ENCODE measurements at regions not wholly inside any gene's neighbourhood (a gene's known extent, or its start where the extent isn't known, plus 50 kb on each side); places are given as distances from the start of the nearest gene placed in this dataset.

DNA sequence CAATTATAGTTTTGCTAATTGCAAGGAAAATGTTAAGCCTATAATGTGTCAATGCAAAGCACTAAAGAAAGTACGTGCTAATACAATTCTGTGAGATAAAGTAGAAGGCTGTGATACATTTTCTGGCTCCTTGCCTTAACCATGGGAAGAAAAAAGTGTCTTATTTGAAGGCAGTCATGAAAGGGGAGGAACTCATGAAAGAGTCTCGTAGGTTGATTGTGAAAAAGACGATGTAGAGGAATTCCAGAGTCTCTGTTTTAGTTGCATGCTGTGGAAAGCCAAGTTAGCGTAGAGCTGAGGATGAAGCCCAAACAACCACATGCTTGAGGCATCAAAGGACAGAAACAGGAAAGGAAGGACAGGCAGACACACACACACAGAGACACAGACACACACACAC lies 214.1 kb downstream of the MEIS1 start:
- intact Hi-C loops (cut with micrococcal nuclease; ENCODE audit: unreplicated experiment) (no loop called here), in situ Hi-C loops (cut with MboI) (no loop called here)
- Histone ChIP-seq H3K9me3 (replicated peaks; ENCODE audit: control insufficient read depth, insufficient read depth, low read length) (no peaks in the 10 kb centered on the region), H3K27me3 (replicated peaks in 1 of 2; ENCODE audit: control insufficient read depth in 2 of 2, insufficient read depth in 2 of 2, low read length in 1 of 2) (no peaks in the 10 kb centered on the region), H3K36me3 (ENCODE audit: control insufficient read depth in 2 of 2, insufficient read depth in 2 of 2, low read length in 1 of 2) (no peaks in the 10 kb centered on the region), H3K79me2 (ENCODE audit: control insufficient read depth, insufficient read depth, low read length) (no peaks in the 10 kb centered on the region), H3K4me3 (no peak overlapping the region), H4K20me1 (ENCODE audit: control insufficient read depth, insufficient read depth) (no peaks in the 10 kb centered on the region), H3K9ac (ENCODE audit: control insufficient read depth, insufficient read depth, low read length) (no peak overlapping the region), H2AFZ (ENCODE audit: control insufficient read depth, low read depth, low read length) (no peak overlapping the region), H3K27ac (ENCODE audit: control insufficient read depth, insufficient read depth) (no peak overlapping the region), H3K4me2 (ENCODE audit: control insufficient read depth, insufficient read depth) (no peak overlapping the region), H3K4me1 (ENCODE audit: control insufficient read depth, insufficient read depth, low read length) (no peaks in the 10 kb centered on the region)
- ChIA-PET CTCF (no interaction called here), RAD21 (ENCODE audit: unreplicated experiment) (no interaction called here), SMC1A (ENCODE audit: uncharacterized antibody, unreplicated experiment) (no interaction called here), POLR2A (no interaction called here)
- 0% methylated on average over 4 of the region's 4 CpGs for WGBS (ENCODE audit: insufficient coverage, insufficient replicate concordance, low lambda C conversion rate, missing lambda C conversion rate)
- ATAC-seq = no peak
- no peak for DNase-seq (ENCODE audit: low read depth, low spot score)
- no TSS peak for BruUV-seq (replicated peaks)
- no peak for TF ChIP-seq FOXK2 (IDR thresholded peaks at IDR 0.05)
- no peak for TF ChIP-seq RELA (IDR thresholded peaks at IDR 0.05; ENCODE audit: borderline replicate concordance, partially characterized antibody)
- no peak for TF ChIP-seq NFXL1 (IDR thresholded peaks at IDR 0.05; ENCODE audit: borderline replicate concordance)
- no peak for TF ChIP-seq NBN (IDR thresholded peaks at IDR 0.05)
- TF ChIP-seq, protein P1, sequence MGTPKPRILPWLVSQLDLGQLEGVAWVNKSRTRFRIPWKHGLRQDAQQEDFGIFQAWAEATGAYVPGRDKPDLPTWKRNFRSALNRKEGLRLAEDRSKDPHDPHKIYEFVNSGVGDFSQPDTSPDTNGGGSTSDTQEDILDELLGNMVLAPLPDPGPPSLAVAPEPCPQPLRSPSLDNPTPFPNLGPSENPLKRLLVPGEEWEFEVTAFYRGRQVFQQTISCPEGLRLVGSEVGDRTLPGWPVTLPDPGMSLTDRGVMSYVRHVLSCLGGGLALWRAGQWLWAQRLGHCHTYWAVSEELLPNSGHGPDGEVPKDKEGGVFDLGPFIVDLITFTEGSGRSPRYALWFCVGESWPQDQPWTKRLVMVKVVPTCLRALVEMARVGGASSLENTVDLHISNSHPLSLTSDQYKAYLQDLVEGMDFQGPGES (IDR thresholded peaks at IDR 0.05) = no peak
- FAIRE-seq = no peak

GRCh38 chr2:66651295-66651694 lies 216.4 kb downstream of the MEIS1 start:
- no peak for FAIRE-seq

More at GRCh38 chr2:66651295-66651694, 216.4 kb downstream of the MEIS1 start:
- ATAC-seq = no peak
- Histone ChIP-seq H3K4me3 (no peak overlapping the region), H3K4me2 (ENCODE audit: control insufficient read depth, insufficient read depth) (no peak overlapping the region), H3K4me1 (ENCODE audit: control insufficient read depth, insufficient read depth, low read length) (no peaks in the 10 kb centered on the region), H3K27me3 (replicated peaks in 1 of 2; ENCODE audit: control insufficient read depth in 2 of 2, insufficient read depth in 2 of 2, low read length in 1 of 2) (no peaks in the 10 kb centered on the region), H4K20me1 (ENCODE audit: control insufficient read depth, insufficient read depth) (no peaks in the 10 kb centered on the region), H3K79me2 (ENCODE audit: control insufficient read depth, insufficient read depth, low read length) (no peaks in the 10 kb centered on the region), H3K9me3 (replicated peaks; ENCODE audit: control insufficient read depth, insufficient read depth, low read length) (no peaks in the 10 kb centered on the region), H3K27ac (ENCODE audit: control insufficient read depth, insufficient read depth) (no peak overlapping the region), H3K36me3 (ENCODE audit: control insufficient read depth in 2 of 2, insufficient read depth in 2 of 2, low read length in 1 of 2) (no peaks in the 10 kb centered on the region), H3K9ac (ENCODE audit: control insufficient read depth, insufficient read depth, low read length) (no peak overlapping the region), H2AFZ (ENCODE audit: control insufficient read depth, low read depth, low read length) (no peak overlapping the region)
- intact Hi-C loops (cut with micrococcal nuclease; ENCODE audit: unreplicated experiment) (no loop called here), in situ Hi-C loops (cut with MboI) (no loop called here)
- DNase-seq (ENCODE audit: low read depth, low spot score) = no peak
- ChIA-PET RAD21 (ENCODE audit: unreplicated experiment) (no interaction called here), CTCF (no interaction called here), POLR2A (no interaction called here), SMC1A (ENCODE audit: uncharacterized antibody, unreplicated experiment) (no interaction called here)
- TF ChIP-seq ZBTB4 (CRISPR knock-in tag; IDR thresholded peaks at IDR 0.05) = no peak
- no peak for TF ChIP-seq LARP7 (IDR thresholded peaks at IDR 0.05)
- TF ChIP-seq SMAD5 (IDR thresholded peaks at IDR 0.05; ENCODE audit: low read depth) = no peak
- no peak for TF ChIP-seq ZNF207 (IDR thresholded peaks at IDR 0.05; ENCODE audit: borderline replicate concordance)
- TF ChIP-seq KDM1A (IDR thresholded peaks at IDR 0.05; ENCODE audit: borderline replicate concordance) = no peak
- TF ChIP-seq TCF7 (IDR thresholded peaks at IDR 0.05; ENCODE audit: borderline replicate concordance) = no peak
- no peak for TF ChIP-seq MEF2B (IDR thresholded peaks at IDR 0.05; ENCODE audit: partially characterized antibody, poor library complexity, severe bottlenecking)
- no peak for TF ChIP-seq MAX (IDR thresholded peaks at IDR 0.05; ENCODE audit: low read depth, low read length)
- no peak for TF ChIP-seq CEBPB (IDR thresholded peaks at IDR 0.05; ENCODE audit: borderline replicate concordance in 1 of 2, low read depth in 2 of 2, low read length in 2 of 2)
- no peak for TF ChIP-seq SMARCA5 (IDR thresholded peaks at IDR 0.05)
- BruUV-seq (replicated peaks) = no TSS peak

Data from GM12878 (cell line).